GM12878 (cell line): ENCODE measurements at regions not wholly inside any gene's neighbourhood (a gene's known extent, or its start where the extent isn't known, plus 50 kb on each side); places are given as distances from the start of the nearest gene placed in this dataset.

Experiments used
- ATAC-seq: fragments of 200-7000 bp; cut with Tn5 transposase; 3 replicates; pipeline ENCODE4 v1.9.1; 2020; ENCODE audit warnings: mild to moderate bottlenecking, moderate library complexity
- BruUV-seq: library from RNA; stranded (reverse); fragments of 400-500 nt; replicated peaks from 2 replicates; lab custom pipeline; 2021; lab: Mats Ljungman, UMichigan
- CTCF ChIA-PET: fragments of 300-600 bp; sonication (Branson Sonifier 250); formaldehyde crosslinking; extraction: SDS; loops from one replicate; lab custom pipeline; 2021; ENCODE audit warnings: inconsistent platforms; lab: Yijun Ruan, JAX
- POLR2A ChIA-PET: fragments of 350-600 bp; formaldehyde crosslinking; extraction: SDS; loops from one replicate; lab custom pipeline; 2021; ENCODE audit warnings: inconsistent platforms; lab: Charles Lee
- RAD21 ChIA-PET: fragments of 300-600 bp; sonication (Branson Sonifier 250); formaldehyde crosslinking; loops from one replicate; lab custom pipeline; 2023; ENCODE audit warnings: antibody characterized with exemption; ENCODE audit not compliant: unreplicated experiment; lab: Charles Lee
- SMC1A ChIA-PET: fragments of 300-600 bp; sonication (Branson Sonifier 250); formaldehyde crosslinking; loops from one replicate; lab custom pipeline; 2023; ENCODE audit not compliant: unreplicated experiment, uncharacterized antibody; lab: Charles Lee
- DNase-seq: peaks from one replicate; pipeline ENCODE4 v3.0.0-alpha.2; 2011; ENCODE audit warnings: low read depth, low spot score
- FAIRE-seq: peaks from 3 replicates; lab custom pipeline; 2011; peaks lifted over from hg19 to GRCh38; lab: Jason Lieb, UNC
- H2AFZ ChIP-seq: 2 replicates; pipeline ENCODE4 v1.6.0; 2011; ENCODE audit warnings: low read depth, low read length, control low read depth; ENCODE audit not compliant: control insufficient read depth
- H3K27ac ChIP-seq: 2 replicates; pipeline ENCODE4 v1.5.1; 2011; ENCODE audit warnings: control low read depth; ENCODE audit not compliant: control insufficient read depth, insufficient read depth
- H3K27me3 ChIP-seq, 2 experiments: replicated peaks in 1 of 2; 2 replicates each; pipeline versions ENCODE4 v1.6.0 to v1.6.1; 2011; ENCODE audit warnings: low read length in 1 of 2; ENCODE audit not compliant: control insufficient read depth in 2 of 2, insufficient read depth in 2 of 2
- H3K36me3 ChIP-seq, 2 experiments: 2 replicates each; pipeline ENCODE4 v1.5.1; 2011; ENCODE audit warnings: low read length in 1 of 2; ENCODE audit not compliant: control insufficient read depth in 2 of 2, insufficient read depth in 2 of 2
- H3K4me1 ChIP-seq: 2 replicates; pipeline ENCODE4 v1.6.1; 2011; ENCODE audit warnings: mild to moderate bottlenecking, low read length, moderate library complexity, mixed read lengths; ENCODE audit not compliant: control insufficient read depth, insufficient read depth
- H3K4me2 ChIP-seq: 2 replicates; pipeline ENCODE4 v1.6.0; 2011; ENCODE audit warnings: control low read depth; ENCODE audit not compliant: control insufficient read depth, insufficient read depth
- H3K4me3 ChIP-seq: fragments of 200-600 bp; sonication (generic); 2 replicates; pipeline ENCODE4 v1.5.1; 2016
- H3K79me2 ChIP-seq: 2 replicates; pipeline ENCODE4 v1.6.0; 2011; ENCODE audit warnings: low read length; ENCODE audit not compliant: control insufficient read depth, insufficient read depth
- H3K9ac ChIP-seq: 2 replicates; pipeline ENCODE4 v1.8.0; 2011; ENCODE audit warnings: low read length, control low read depth, mixed read lengths; ENCODE audit not compliant: control insufficient read depth, insufficient read depth
- H3K9me3 ChIP-seq: replicated peaks from 3 replicates; pipeline ENCODE4 v1.5.1; 2011; ENCODE audit warnings: mild to moderate bottlenecking, low read length; ENCODE audit not compliant: control insufficient read depth, insufficient read depth
- H4K20me1 ChIP-seq: 2 replicates; pipeline ENCODE4 v1.6.0; 2011; ENCODE audit not compliant: control insufficient read depth, insufficient read depth
- CEBPZ ChIP-seq: fragments of 150-350 bp; IDR thresholded peaks from 2 replicates; pipeline ENCODE4 v1.6.1; 2016; ENCODE audit warnings: low read depth, low read length
- DPF2 ChIP-seq: fragments of 450-650 bp; IDR thresholded peaks from 2 replicates; pipeline ENCODE4 v1.6.1; 2017; ENCODE audit warnings: mild to moderate bottlenecking
- EED ChIP-seq: sonication (generic); IDR thresholded peaks from 2 replicates; pipeline ENCODE4 v1.6.1; 2016; ENCODE audit warnings: antibody characterized with exemption, low read depth
- ESRRA ChIP-seq: IDR thresholded peaks from 2 replicates; pipeline ENCODE4 v1.6.1; 2012; ENCODE audit warnings: mild to moderate bottlenecking, low read length, improper control_type of control experiment
- MTA2 ChIP-seq: fragments of 450-650 bp; IDR thresholded peaks from 2 replicates; pipeline ENCODE4 v1.6.1; 2016; ENCODE audit warnings: low read depth, mild to moderate bottlenecking, moderate library complexity
- PML ChIP-seq: IDR thresholded peaks from 2 replicates; pipeline ENCODE4 v1.6.1; 2012; ENCODE audit warnings: low read length, inconsistent platforms
- RAD21 ChIP-seq: IDR thresholded peaks from 2 replicates; pipeline ENCODE4 v1.6.1; 2011; ENCODE audit warnings: mild to moderate bottlenecking, low read depth, low read length, moderate library complexity; ENCODE audit not compliant: insufficient read depth
- SIN3A ChIP-seq: IDR thresholded peaks from 2 replicates; pipeline ENCODE4 v1.6.1; 2012; ENCODE audit warnings: low read depth, low read length, improper control_type of control experiment
- SMC3 ChIP-seq: IDR thresholded peaks from 2 replicates; pipeline ENCODE4 v1.6.1; 2011; ENCODE audit warnings: low read length, improper control_type of control experiment, borderline replicate concordance
- YBX1 ChIP-seq: fragments of 450-650 bp; IDR thresholded peaks from 2 replicates; pipeline ENCODE4 v1.6.1; 2016; ENCODE audit warnings: antibody characterized with exemption
- ZNF217 ChIP-seq: fragments of 450-650 bp; IDR thresholded peaks from 2 replicates; pipeline ENCODE4 v1.6.1; 2017; ENCODE audit warnings: antibody characterized with exemption, mild to moderate bottlenecking
- ZNF24 ChIP-seq: fragments of 450-650 bp; IDR thresholded peaks from 2 replicates; pipeline ENCODE4 v1.6.1; 2017; ENCODE audit warnings: antibody characterized with exemption, mild to moderate bottlenecking
- WGBS: methylation state at CpG from one replicate; pipeline ENCODE4 v1.1.6; 2016; ENCODE audit warnings: low lambda C conversion rate; ENCODE audit not compliant: insufficient replicate concordance, insufficient coverage; ENCODE audit errors: missing lambda C conversion rate; 5-methylcytosine and 5-hydroxymethylcytosine counted together
- in situ Hi-C: fragments of 300-500 bp; cut with MboI; formaldehyde crosslinking; loops from 9 replicates; pipeline ENCODE4 v1.14.3; 2018; ENCODE audit warnings: mixed read lengths
- intact Hi-C: fragments of 100-400 bp; cut with micrococcal nuclease; formaldehyde crosslinking; loops from one replicate; pipeline ENCODE4 v1.14.2; 2022; ENCODE audit not compliant: unreplicated experiment
- TF ChIP-seq, protein P1 (sequence below): IDR thresholded peaks from 2 replicates; pipeline ENCODE4 v1.6.1; 2011; ENCODE audit warnings: borderline replicate concordance, low read depth, mild to moderate bottlenecking, moderate library complexity, mixed read lengths, low read length; ENCODE audit not compliant: insufficient read depth; ENCODE audit errors: extremely low read length
- TF ChIP-seq, protein P2 (sequence below): IDR thresholded peaks from 2 replicates; pipeline ENCODE4 v1.6.1; 2011; ENCODE audit warnings: low read depth, mild to moderate bottlenecking, low read length, moderate library complexity, borderline replicate concordance; ENCODE audit errors: extremely low read depth

GRCh38 chr4:138835832-138836533 lies 179.6 kb upstream of the NOCT start:
- POLR2A ChIA-PET = no interaction called here
- RAD21 ChIA-PET = no interaction called here
- TF ChIP-seq MTA2 (no peak), SIN3A (no peak), SMC3 (no peak), ZNF217 (no peak), YBX1 (no peak)
- TF ChIP-seq, all 136 proteins: peak for 0
- FAIRE-seq (no peak), ATAC-seq (peak; percentile 32), DNase-seq (no peak)
- Histone ChIP-seq H3K4me3 (no peak overlapping the region), H3K4me1 (no peaks in the 10 kb centered on the region), H3K4me2 (no peak overlapping the region), H3K79me2 (no peaks in the 10 kb centered on the region), H3K36me3 (no peaks in the 10 kb centered on the region), H3K9ac (no peak overlapping the region), H2AFZ (no peak overlapping the region), H4K20me1 (no peaks in the 10 kb centered on the region), H3K27me3 (no peaks in the 10 kb centered on the region), H3K9me3 (no peaks in the 10 kb centered on the region), H3K27ac (no peak overlapping the region)
- ChIA-PET CTCF (interaction anchor here (1.3 kb wide), 1 partner anchor 35 kb away, joined by 7 read pairs; no protein-coding TSS in a partner anchor), SMC1A (no interaction called here)
- WGBS = 54% methylated on average over 9 of the region's 9 CpGs
- intact Hi-C loops = no loop called here
- in situ Hi-C loops = no loop called here
- no TSS peak for BruUV-seq

DNA sequence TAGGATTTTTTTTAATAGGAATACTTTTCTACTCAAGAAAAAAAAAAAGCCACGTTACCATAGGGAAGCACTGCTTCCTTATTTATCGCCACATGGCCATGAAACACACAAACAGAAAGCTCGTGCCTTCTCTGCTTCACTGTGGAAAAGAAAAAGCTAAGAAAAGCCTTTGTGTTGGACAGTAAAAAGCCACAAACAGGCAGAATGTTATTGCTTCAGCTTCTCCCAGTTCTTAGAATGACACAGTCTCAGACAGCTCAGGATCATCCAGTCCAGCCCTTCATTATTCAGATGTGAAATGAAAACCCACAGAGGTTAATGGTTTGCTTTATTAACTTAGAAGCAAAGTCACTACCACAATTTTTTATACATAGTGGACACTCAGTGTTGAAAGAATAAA lies 181.6 kb upstream of the NOCT start:
- Histone ChIP-seq H3K79me2 (no peaks in the 10 kb centered on the region), H2AFZ (no peak overlapping the region), H3K9me3 (no peaks in the 10 kb centered on the region), H3K4me1 (no peaks in the 10 kb centered on the region), H3K27ac (no peak overlapping the region), H4K20me1 (no peaks in the 10 kb centered on the region), H3K36me3 (no peaks in the 10 kb centered on the region), H3K9ac (no peak overlapping the region), H3K27me3 (0 out of 4 replicates have a peak, but pooled peaks cover 0 to under 1% of the 10 kb centered on the region in 2 experiments), H3K4me3 (no peak overlapping the region), H3K4me2 (no peak overlapping the region)
- no TSS peak for BruUV-seq
- SMC1A ChIA-PET = interaction anchor here (0.9 kb wide), 1 partner anchor 37 kb away, joined by 3 read pairs; no protein-coding TSS in a partner anchor
- CTCF ChIA-PET = interaction anchor here (1.4 to 1.6 kb wide), 2 partner anchors 37 to 59 kb away, joined by 3 to 8 read pairs; no protein-coding TSS in a partner anchor
- POLR2A ChIA-PET = no interaction called here
- DNase-seq = no peak
- WGBS = 0% methylated on average over 3 of the region's 3 CpGs
- ATAC-seq = peak; percentile 25; the same call in 2 of the 3 replicates
- no peak for FAIRE-seq
- RAD21 ChIA-PET = no interaction called here
- intact Hi-C loops (no loop called here), in situ Hi-C loops (no loop called here)
- TF ChIP-seq DPF2 (no peak), ZNF24 (no peak), RAD21 (no peak), PML (no peak), ESRRA (no peak), CEBPZ (no peak), EED (no peak)
- TF ChIP-seq, protein P1, sequence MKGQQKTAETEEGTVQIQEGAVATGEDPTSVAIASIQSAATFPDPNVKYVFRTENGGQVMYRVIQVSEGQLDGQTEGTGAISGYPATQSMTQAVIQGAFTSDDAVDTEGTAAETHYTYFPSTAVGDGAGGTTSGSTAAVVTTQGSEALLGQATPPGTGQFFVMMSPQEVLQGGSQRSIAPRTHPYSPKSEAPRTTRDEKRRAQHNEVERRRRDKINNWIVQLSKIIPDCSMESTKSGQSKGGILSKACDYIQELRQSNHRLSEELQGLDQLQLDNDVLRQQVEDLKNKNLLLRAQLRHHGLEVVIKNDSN = no peak
- TF ChIP-seq, protein P2, sequence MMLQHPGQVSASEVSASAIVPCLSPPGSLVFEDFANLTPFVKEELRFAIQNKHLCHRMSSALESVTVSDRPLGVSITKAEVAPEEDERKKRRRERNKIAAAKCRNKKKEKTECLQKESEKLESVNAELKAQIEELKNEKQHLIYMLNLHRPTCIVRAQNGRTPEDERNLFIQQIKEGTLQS = no peak
